ENCODE measurements at regions not wholly inside any gene's neighbourhood (a gene's known extent, or its start where the extent isn't known, plus 50 kb on each side); places are given as distances from the start of the nearest gene placed in this dataset.

DNA sequence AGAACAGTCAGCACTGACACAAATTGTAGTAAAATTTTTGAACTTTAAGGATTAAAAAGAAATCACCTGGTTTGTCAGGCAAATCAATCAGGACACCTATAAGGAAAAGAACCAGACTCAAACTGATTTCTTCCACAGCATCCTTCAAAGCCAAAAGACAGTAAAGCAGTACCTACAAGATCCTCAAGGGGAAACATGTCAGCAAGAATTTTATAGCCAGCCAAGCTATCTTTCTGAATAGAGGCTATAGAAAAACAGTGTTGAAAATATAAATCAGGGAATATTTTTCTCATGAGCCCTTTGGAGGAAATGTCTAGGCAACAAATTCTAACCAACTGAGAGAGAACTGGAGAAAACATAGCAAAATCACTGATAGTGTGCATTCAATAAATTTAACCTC is 301.4 kb upstream of the UBE2E2 start:
- DNase-seq = no peak

DNA sequence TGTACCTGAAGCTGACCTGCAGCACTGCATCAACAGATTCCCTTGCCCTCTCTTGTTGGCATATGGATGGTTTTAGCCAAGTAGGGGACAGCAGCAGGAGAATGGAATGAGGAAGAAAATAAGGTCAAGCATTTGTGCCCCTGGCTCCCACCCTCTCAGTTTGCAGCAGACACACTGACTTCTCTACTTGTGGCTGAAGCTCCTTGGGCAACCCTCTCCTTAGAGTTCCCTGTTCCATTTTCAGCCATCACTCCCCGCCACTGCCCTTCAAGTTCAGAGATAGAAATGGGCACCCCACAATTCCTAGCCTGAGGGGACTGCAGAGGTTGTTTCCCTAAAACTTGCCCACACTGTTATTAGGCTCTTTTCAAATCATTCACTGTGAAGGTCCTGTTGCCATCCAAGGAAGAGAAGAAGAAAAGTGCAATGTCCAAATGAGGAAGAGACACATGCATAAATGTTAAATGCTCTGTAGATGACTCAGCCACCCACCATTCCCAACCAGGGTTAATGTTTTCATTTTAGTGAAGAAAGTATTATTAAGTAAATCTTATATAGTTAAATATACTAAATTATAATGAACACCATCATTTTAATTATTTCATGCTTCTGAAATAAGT is 295.9 kb upstream of the UBE2E2 start:
- no peak for DNase-seq

DNA sequence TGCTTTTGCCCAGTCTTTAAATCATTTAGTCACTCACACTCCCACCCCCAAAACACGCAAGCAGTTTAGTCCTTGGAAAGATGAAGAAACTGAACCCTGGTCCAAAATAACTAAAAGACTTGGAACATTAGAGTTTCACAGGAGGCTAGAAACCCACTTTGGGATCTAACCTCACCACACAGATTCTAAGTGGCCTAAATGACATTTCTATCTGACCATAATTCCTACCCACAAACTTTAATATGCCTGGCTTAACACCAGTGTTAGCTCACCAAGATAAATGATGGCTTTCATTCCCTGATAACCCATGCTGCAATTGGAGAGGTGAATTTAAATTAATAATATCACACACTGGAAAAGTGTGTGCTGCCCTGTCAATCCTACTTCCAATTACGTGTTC is 295.3 kb upstream of the UBE2E2 start:
- DNase-seq = no peak

DNA sequence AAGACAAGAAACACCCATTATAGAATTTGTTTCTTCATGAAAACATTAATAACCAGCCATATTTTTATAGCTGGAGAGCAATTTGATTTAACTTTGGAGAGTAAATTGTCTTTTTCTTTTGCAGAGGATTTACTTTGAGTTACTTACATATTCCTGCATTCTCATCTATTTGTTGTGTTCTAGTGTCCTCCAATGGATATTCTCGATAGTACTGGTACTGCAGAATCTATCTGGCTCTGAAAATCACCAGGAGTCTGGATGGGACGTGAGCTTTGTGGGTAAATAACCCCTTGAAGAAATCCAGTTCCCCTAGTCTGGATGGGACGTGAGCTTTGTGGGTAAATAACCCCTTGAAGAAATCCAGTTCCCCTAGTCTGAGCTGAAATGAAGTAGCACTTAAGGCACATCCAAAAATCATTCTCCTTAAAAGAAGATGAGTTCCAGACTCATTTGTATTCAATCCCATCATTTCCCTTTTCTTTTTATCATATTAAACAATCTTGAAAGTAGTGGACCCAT is 294.1 kb upstream of the UBE2E2 start:
- DNase-seq = peak; percentile 37

DNA sequence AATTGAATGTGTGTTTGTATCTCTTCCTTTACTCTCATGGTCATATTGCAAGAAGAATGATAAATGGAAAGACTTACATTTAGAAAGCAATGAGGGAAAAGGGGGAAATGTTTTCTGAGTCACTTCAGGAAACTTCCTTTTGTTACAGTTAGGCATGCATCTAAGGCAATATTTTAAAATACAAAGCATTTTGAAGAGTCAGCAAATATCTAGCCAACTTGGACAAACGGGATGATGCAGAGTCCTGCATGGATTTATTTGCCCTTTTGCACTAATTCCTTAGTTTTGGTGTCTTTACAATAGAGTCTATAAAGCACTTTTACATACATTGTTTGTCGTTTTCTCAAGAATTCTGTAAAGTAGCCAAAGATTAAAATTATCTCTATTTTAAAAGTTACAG is 286.2 kb upstream of the UBE2E2 start:
- no peak for DNase-seq

DNA sequence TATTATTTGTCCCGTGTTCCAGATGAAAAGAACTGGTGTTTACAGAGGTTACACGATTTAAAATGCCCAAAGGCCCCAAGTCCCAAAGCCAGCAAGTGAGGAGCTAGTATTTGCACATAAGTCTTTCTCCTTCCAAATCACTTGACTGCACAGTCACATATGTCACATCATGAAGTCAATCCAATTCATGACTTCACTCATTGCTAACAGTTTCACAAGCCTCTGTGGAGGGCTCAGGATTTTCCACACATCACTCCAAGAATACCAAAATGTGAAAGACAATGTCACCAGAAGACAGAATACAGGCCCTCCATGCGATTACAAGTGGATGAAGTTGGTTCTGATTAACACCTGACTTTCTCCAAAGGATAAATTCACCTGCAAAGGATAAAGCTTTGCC is 283.1 kb upstream of the UBE2E2 start:
- DNase-seq = peak; percentile 27

DNA sequence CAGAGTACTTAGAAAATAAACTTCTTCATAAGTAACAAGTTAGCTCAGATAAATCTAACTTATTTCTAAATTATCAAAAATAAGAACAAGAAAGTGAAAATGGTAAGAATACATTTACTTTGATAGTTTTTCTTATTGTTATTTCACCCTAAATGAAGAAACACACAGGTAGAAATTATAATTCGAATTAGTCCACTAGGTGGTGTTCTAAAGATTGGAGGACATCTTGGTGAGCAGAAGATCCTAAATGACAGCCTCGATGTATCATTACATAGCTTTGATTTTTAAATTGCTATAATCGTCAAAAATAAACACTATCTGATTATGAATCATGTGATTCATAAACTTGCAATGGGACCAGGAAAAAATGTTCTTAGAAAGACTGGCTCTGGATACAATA is 280.8 kb upstream of the UBE2E2 start:
- no peak for DNase-seq

DNA sequence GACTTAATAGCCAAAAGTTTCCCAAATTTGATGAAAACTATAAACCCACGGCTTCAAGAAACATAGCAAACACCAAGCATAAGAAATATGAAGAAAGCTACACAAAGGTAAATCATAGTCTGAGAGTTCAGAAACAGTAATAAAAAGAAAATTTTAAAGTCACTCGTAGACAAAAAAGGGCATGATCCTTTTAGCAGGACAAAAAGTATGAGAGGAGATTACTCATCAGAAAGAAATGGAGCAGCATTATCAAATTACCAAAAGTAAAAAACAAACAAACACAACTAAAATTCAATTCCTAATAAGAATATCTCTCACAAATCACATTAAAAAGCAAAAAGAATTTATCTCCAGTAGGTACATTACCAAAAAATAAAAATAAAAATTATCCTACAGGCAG is 279.4 kb upstream of the UBE2E2 start:
- DNase-seq = no peak

DNA sequence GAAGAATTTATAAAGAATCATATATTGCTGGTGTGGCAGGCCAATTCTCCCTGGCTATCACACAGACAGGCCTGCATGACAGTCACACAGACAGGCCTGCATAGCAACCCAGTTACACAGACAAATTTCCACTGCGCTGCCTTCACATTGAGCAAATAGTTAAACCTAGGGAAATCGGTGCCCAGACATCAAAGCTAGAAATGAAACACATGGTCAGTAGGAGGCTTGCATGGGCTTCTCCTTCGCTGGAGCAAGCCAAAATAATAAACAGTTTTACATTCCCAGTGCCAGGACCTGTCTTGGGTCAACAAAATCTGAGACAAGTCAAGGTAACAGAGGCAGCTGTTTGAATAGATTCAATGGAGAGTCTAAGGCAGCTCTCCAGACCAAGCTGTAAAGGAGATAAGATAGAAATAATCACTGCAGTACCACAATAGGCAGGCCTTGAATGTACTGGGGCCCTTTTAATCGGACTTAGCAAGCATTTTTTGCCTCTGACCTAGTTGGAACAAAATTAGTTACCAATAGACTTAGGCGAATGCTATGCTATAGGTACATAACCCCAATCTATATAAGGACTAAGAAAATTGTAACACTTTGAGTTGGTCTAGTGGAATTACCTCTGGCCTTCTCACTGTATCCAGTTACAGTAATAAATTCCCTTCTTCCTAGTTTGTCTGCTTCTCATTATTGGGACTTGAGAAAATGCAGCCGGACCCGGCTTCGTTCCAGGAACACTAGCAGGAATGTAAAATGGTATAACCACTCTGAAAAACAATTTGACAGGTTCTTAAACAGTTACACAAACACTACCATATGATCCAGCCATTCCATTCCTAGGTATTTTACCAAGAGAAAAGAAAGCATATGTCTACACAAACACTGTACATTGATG is 274.7 kb upstream of the UBE2E2 start:
- DNase-seq = no peak

DNA sequence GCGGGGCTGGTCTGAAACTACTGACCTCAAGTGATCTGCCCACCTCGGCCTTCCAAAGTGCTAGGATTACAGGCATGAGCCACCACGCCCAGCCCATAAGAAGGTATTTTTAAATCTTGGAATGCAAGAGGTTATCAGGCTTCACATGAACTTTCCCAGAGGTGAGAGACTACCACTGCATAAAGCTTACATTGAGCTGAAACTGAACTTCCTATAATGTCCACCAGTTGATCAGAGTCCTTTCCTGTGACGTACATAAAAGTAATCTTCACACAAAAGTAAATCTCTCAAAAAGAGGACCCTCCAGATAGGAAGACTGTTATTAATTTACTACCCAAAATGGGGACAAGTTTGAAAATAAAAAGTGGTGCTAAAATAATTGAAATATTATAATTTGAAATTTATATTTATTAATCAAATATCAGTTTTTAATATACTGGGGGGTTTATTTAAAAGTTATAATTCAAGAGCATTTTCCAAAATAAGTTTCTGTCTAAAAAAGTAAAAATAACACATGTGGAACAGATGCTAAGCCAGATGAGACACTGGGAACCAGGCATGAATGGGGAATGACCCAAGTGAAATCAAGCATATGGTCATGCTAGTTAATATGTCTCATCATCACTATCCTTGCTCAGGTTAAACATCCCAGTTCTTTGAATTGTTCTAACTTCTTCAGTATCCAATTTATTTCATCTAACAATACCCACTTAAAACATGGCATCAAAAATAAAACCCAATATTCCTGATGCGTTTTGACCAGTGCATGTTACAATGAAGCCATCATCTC is 269.9 kb upstream of the UBE2E2 start:
- peak; percentile 12 for DNase-seq

DNA sequence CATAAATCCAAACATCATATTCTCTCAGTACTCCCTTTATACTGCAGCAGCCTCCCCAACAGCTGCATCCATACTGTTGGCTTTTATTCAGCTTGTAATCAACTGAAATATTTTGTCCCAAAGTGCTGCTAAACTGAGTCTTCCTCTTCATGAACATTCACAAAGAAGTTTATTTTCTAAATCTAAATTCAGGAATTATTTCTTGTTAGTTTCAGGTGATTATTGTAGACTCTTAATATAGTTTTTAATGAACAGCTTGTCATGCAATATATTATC is 269.3 kb upstream of the UBE2E2 start:
- peak; percentile 20 for DNase-seq

DNA sequence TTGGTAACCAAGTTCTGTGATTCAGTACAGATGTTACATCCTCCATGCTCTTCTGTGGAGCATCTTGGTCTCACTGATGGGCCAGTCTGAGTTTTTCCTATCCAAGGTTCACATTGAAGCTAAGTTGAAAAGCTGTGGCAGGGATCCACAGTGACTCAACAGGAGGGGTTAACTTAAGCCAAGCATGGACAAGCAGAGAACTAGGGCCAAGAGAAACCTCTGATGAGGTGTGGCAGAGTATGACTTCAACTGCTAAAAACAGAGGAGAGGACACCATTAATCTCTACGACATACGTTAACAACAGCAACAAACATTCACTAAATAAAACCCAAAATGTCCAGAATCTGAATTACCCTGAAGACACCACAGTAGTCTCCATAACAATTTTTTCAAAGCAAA is 268.1 kb upstream of the UBE2E2 start:
- DNase-seq = no peak

DNA sequence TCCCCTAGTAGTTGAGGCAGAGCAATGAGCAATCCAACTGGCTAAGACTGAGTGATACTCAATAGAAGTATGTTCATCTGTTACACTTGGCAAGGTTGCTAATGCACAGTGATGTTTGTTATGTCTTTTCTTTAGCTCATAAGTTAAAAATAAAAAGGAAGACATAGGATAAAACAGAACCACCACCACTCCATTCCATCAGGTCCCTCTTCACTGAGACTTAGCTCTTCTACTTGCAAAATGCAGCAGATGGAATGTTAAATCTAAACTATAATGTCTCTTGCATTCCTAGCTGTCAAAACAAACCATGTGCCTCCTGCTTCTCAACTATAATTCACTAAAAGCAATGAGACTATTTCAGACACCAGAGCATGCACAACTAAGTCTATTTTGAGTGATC is 265.6 kb upstream of the UBE2E2 start:
- no peak for DNase-seq

DNA sequence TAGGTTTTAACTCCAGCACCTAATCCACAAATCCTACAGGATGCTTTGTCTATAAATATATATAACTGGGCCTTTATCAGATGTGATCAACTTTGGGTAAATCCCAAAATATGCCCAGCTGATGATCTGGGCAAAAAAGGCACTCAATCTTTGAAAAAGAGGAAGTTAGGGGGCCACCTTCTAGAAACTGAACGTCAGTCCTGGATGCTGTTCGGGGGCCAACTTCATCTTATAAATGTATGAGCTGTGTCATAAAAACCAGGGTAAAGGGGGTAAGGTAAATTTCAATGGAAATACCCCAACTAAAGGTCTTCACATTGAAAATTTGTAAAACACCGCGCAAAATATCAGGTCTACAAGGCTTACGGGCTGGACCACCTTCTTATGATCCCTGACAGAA is 264.4 kb upstream of the UBE2E2 start:
- DNase-seq = no peak

DNA sequence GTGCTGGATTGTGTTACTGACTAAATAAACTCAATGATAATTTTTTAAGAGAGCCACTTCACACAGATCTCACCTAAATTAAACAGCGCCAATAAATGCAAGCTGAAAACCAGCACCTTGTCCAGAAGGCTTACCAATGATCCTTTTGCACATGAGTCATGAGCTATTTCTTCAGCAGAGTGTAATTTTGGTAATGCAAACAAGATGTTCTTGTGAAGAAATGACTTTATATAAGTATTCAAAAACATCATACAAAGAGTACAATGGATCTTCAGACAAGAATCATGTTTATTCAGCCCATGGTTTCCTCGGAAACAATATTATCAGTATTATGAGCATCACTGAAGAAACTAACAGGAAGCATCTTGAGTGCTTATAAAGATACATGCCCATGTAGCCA is 263.8 kb upstream of the UBE2E2 start:
- peak; percentile 19 for DNase-seq

DNA sequence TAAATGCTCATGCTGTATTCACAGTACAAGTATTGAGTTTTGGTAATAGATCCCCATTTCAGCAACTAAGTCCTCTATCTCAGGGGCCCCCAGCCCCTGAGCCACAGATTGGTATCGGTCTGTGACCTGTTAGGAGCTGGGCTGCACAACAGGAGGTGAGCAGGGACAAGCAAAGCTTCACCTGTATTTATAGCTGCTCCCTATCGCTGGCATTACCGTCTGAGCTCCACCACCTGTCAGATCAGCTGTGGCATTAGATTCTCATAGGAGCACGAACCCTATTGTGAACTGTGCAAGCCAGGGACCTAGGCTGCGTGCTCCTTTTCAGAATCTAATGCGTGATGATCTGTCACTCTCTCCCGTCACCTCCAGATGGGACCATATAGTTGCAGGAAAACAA is 262.8 kb upstream of the UBE2E2 start:
- DNase-seq = no peak

DNA sequence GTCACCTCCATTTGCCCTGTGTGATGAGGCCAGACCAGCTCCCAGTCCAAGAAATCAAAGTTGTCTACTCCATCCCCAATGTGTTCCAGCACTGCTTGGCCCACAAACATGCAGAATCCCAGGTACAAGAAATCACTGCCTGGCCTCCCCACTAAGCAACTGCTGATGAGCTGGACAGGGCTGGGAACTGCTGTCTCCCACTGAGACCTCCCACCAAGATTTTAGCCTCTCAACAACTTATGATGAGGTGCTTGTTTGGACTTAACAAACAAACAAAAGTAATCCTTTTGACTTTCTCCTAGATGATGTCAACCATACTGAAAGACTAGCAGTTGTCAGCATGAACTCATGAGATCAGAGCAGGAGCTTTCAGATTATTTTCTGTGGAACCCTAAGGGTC is 260.1 kb upstream of the UBE2E2 start:
- no peak for DNase-seq

DNA sequence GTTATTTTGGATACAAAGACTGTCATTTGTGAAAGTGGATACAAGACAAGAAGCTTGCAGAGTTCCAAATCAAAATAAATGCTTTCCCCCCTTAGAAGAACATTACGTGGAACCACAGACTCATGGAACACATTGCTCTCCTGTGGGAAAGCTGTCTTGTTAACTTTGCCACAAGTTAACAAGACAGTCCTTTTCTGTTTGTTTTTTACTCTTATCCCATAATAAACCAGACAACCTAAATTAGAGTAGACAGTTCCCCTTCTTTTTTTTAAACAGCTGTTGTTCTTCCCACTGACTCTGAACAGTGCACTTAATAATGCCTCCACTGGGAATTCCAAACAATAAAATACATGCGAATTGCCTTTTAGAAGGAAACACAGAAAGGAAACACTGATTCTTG is 255.3 kb upstream of the UBE2E2 start:
- DNase-seq = peak; percentile 29

DNA sequence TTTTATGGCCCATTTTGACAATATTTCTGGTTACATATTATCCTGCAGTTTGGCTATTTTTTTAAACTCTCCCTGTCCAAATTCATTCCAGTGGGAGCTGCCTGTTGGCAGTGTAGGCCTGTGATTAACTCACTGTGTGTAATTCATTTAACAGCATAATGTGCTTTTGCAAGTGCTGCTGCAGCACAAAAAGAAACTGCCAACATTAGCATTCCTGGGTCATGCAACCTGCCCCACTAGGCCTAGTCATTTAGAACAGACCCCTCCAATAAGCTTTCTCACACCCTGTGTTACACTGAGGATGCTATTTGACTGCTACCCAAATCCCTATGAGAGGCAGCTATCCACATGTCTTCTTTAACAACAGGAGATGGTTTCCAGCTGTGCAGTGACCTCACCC is 251.2 kb upstream of the UBE2E2 start:
- peak; percentile 78 for DNase-seq

DNA sequence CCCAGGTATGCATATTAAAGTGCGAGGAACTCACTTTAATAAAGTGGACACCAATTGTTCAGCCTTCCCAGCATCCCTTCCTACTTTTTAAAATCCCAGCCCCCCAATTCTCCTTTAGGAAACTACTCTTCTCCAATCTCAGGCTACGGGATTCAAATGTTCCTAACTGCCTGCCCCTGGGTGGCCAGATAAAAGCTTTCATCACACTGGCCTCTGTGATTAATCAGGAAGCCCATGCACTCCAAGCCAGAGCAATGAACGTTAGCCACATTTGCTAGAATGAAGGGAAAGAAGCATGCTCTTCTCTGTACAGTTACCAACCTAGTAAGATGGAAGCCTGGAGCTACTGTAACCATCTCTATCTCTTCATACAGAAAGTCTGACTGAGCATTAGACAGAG is 250.3 kb upstream of the UBE2E2 start:
- no peak for DNase-seq

DNA sequence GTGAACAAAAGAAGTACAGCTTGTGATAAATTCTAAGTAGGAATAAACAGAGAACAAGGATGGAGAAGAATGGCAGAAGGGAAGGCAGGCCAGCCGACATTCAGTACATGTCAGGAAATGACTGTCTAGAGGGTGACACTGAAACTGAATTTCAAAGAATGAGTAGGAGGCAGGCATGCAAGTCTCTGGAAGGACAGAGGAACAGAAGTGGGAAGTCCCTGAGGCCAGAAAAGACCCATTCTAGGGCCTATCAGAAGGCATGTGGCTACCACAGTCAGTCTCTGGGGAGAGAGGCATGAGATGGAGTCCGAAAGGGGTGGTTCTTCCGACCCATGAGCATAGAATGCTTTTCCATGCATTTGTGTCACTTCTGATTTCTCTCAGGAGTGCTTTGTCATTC is 243.5 kb upstream of the UBE2E2 start:
- DNase-seq = no peak

DNA sequence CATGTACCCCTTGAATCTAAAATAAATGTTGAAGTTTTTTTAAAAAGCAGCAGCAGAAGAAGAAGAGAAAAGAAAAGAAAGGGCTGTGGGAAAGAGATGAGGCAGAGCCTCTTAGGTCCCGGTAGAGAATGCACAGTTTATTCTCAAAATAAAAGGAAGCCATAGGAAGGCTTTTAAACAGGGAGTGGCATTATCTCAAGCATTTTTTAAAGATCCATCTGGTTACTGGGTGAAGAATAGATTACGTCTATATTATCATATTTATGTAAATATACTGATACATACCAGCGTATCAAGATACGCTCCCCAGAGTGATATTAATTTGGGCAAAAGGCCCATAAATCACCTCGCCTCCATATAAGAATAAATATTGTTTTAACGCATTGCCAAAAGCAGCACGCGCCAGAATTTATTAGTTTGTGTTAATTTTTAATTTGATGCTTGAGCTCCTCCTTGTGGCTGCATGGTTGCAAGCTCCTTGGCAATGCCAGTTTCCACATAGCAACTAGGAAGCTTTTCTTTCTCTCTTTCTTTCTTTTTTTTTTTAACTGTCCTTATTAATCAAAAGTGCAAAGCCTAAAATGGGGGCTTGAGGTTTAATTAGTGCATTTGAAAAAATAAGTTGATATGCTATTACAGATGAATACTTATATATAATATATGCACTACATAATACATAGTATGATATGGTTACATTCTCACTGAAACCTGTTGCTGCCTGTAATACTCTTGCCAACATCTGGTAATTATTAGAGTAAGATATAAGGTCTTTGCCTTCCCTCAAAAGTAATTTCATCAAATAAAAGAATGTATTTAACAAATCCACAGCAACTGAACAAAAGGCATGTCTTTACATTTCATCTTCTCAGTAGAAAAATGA is 242.8 kb upstream of the UBE2E2 start:
- DNase-seq = peak; percentile 65

DNA sequence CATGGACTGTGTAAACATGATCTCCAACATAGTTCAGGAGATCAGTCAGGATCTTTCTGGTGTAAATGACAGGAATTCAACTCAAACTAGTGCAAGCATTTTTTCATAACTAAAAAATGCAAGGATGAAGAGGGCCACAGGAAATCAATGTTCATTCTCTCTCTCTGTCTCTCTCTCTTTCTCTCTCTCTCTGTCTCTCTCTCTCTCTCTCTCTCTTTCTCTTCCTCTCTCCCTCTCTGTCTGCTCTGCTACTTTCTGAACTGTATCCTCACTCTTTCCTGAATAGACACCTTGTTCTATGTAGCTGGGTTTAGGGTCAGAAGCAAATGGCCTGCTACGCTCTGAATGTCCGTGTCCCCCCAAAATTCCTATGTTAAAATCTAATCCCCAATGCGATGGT is 240.9 kb upstream of the UBE2E2 start:
- DNase-seq = no peak

All from hindlimb muscle (tissue), 1 donor.